ENCODE measurements at regions not wholly inside any gene's neighbourhood (a gene's known extent, or its start where the extent isn't known, plus 50 kb on each side); places are given as distances from the start of the nearest gene placed in this dataset.
A peak's percentile ranks its signal among the peaks of the same experiment; 100 is the strongest.

DNA sequence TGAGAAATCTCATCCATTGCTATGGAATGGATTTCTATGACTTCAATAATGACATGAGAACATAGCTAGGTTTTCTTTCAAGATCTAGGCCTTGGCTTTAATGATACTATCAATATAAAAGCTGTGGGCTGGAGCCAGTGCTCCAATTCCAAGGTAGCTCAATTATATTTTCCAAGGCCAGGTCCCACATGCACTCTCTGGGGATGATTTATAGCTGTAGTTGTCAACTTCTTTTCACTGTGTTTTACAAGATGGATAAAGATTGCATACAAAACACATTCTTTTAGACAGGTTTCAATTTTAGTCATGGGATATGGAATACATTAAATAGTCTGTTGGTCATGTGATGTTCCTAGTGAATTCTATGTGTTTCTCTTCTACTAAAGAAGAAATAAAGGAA lies 156.7 kb downstream of the DCAF12L1 start:
- DNase-seq, result no peak

- DNase-seq, result no peak
Observed at GRCh38 chrX:126394681-126395080, 157.9 kb downstream of the DCAF12L1 start.

DNA sequence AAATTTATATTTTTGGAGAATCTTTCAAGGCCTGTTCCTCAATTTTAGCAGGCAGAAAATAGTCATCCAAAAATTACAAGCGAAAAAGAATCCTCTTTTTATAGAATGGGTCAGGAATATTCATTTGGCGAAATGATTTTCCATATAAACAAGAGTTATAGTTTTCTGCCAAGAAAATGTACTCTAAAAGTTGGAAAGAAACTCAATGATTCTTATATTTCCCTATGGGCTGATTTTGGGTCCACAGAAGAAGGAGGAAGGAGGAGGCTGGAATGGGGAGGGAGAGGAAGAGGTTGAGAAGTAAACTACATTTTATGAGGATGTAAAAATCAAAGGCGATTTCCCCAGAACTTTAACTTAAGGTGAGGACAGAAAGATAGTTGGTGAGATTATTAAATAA lies 159.3 kb downstream of the DCAF12L1 start:
- DNase-seq, result no peak

GRCh38 chrX:126376465-126376864 lies 176.1 kb downstream of the DCAF12L1 start:
- DNase-seq, result no peak

GRCh38 chrX:126342859-126343258 lies 176.8 kb upstream of the DCAF12L2 start:
- DNase-seq, result no peak

DNA sequence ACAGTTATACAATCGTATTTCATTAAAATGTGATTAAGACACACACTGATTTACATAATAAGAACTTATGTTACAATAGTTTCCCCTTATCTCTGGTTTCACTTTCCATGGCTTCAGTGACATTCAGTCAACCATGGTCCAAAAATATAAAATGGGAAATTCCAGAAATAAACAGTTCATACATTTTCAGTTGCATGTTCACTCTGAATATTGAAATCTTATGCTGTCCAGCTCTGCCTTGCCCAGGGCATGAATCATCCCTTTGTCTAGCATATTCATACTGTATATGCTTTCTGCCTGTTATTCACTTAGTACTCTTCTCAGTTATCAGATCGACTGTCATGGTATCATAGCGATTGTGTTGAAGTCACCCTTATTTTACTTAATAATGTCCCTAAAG lies 173.8 kb upstream of the DCAF12L2 start:
- peak; percentile 11 for DNase-seq

- no peak for DNase-seq
Observed at GRCh38 chrX:126338916-126339315, 172.8 kb upstream of the DCAF12L2 start.

DNA sequence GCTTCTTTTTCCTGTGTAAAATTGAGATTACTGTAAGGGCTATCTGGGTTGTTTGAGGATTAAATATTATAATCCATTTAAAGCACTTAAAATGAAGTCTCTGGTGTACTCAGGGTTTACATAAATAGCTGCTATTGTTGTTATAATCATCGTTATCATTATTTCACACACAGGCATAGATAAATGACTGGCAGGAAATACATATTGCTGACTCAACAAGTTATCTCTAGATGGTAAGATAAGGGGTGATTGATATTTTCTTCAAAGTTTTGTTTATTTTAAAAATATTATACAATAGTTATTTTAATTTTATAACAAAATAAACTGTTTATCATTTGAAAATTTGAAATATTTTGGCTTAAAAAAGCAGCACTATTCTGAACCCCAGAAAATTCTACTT lies 134.3 kb upstream of the DCAF12L2 start:
- DNase-seq, result no peak

DNA sequence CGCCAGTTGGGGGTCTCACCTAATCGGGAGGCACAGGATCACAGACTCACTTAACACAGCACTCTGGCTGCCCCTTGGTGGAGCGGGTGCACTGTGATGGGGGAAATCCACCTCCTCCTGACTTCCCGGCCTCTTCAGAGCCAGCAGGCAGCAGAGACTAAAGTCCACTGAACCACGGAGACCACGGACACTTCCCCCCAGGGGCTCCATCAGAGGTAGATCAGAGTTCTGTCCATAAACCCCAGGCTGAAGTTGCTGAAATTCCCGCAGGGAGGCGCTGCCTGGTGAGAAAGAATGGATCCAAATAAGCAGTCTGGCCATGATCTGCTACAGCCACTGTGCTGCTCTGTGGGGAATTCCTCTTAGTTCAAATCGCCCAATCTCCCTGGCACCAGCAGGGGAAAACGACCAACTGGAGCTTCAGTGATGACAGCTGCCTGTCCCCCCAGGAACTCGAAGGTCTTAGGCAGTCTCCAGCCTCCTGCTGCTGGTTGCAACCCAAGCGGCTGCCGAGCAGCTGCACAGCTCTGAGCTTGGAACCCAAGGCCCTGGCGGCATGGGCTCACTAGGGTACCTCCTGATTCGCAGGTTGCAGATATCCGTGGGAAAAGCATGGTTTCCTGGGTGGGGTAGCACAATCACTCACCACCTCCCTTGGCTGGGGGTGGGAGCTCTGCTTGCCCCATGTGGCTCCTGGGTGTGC lies 106.9 kb upstream of the DCAF12L2 start:
- no peak for DNase-seq

GRCh38 chrX:126265116-126265515 lies 99.0 kb upstream of the DCAF12L2 start:
- no peak for DNase-seq

DNA sequence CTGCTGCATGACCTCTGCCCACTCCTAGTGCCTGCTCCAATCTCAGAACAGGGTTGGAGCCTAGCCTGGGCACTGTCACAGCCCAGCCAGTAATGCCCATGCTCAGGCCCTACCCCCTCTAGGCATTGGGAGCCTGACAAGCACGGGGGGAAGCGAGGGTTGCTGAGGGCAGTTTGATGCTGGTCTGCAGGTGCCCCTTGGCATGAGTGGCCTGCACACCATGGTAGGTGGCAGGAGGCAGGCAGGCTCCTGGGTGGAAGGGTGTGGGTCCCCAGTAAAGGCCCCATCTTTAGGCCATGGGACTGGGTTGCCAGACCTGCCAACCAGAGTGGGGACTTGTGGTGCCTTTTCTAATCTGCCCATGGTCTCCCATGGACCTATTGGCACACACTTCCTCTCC lies 72.1 kb upstream of the DCAF12L2 start:
- DNase-seq, result no peak

GRCh38 chrX:126237524-126237923 lies 71.4 kb upstream of the DCAF12L2 start:
- no peak for DNase-seq
